Fibroblast of lung (primary cell): ENCODE measurements at regions not wholly inside any gene's neighbourhood (a gene's known extent, or its start where the extent isn't known, plus 50 kb on each side); places are given as distances from the start of the nearest gene placed in this dataset.

Experiments
- DNase-seq, 2 donors: peaks; one replicate each; pipeline versions ENCODE4 v3.0.0 to v3.0.0-alpha.2; 2010; ENCODE audit warnings: low read depth in 2 of 2
- H2AFZ ChIP-seq: 2 replicates; pipeline ENCODE4 v1.5.1; 2012; ENCODE audit warnings: low read length, control low read depth, inconsistent platforms
- H3K27ac ChIP-seq: 2 replicates; pipeline ENCODE4 v1.5.1; 2011; ENCODE audit warnings: low read length, control low read depth; ENCODE audit not compliant: insufficient read depth
- H3K27me3 ChIP-seq: 2 replicates; pipeline ENCODE4 v1.5.1; 2011; ENCODE audit warnings: mild to moderate bottlenecking, low read length; ENCODE audit not compliant: control insufficient read depth, insufficient read depth
- H3K36me3 ChIP-seq: 2 replicates; pipeline ENCODE4 v1.5.1; 2011; ENCODE audit warnings: low read length; ENCODE audit not compliant: control insufficient read depth, insufficient read depth
- H3K4me1 ChIP-seq: 2 replicates; pipeline ENCODE4 v1.5.1; 2011; ENCODE audit warnings: low read length; ENCODE audit not compliant: control insufficient read depth, insufficient read depth; ENCODE audit errors: extremely low read depth
- H3K4me2 ChIP-seq: 2 replicates; pipeline ENCODE4 v1.5.1; 2011; ENCODE audit warnings: low read length, control low read depth; ENCODE audit not compliant: insufficient read depth; ENCODE audit errors: extremely low read depth
- H3K4me3 ChIP-seq, 4 experiments: fragments of 200-600 bp in 1 of 4; sonication (generic) in 1 of 4; replicated peaks in 1 of 4; 2 replicates each; pipeline ENCODE4 v1.5.1; 2011 to 2016; ENCODE audit warnings: low read length in 4 of 4, low read depth in 3 of 4, mild to moderate bottlenecking in 3 of 4, control low read depth in 2 of 4, inconsistent platforms in 1 of 4, mixed read lengths in 1 of 4; ENCODE audit not compliant: insufficient read depth in 1 of 4; ENCODE audit errors: control extremely low read depth in 1 of 4
- H3K79me2 ChIP-seq: 2 replicates; pipeline ENCODE4 v1.5.1; 2012; ENCODE audit warnings: mild to moderate bottlenecking, low read length, inconsistent platforms; ENCODE audit not compliant: control insufficient read depth, insufficient read depth
- H3K9ac ChIP-seq: 2 replicates; pipeline ENCODE4 v1.5.1; 2011; ENCODE audit warnings: mild to moderate bottlenecking, low read length, control low read depth; ENCODE audit not compliant: insufficient read depth
- H3K9me3 ChIP-seq: 2 replicates; pipeline ENCODE4 v1.5.1; 2012; ENCODE audit warnings: low read depth, low read length; ENCODE audit not compliant: control insufficient read depth, insufficient read depth
- H4K20me1 ChIP-seq: 2 replicates; pipeline ENCODE4 v1.5.1; 2011; ENCODE audit warnings: low read length; ENCODE audit not compliant: control insufficient read depth, insufficient read depth; ENCODE audit errors: extremely low read depth
- CTCF ChIP-seq, 2 donors: IDR thresholded peaks in 1 of 2; conservative IDR thresholded peaks in 1 of 2; 1 replicate in 1 of 2; 2 replicates in 1 of 2; pipeline ENCODE4 v1.5.1; 2011 to 2012; ENCODE audit warnings: low read length in 2 of 2, control low read depth in 1 of 2, inconsistent platforms in 1 of 2, low read depth in 1 of 2, mild to moderate bottlenecking in 1 of 2
- EZH2 ChIP-seq: IDR thresholded peaks from 2 replicates; pipeline ENCODE4 v1.5.1; 2012; ENCODE audit warnings: low read length, control low read depth, mild to moderate bottlenecking; ENCODE audit errors: missing control alignments

DNA sequence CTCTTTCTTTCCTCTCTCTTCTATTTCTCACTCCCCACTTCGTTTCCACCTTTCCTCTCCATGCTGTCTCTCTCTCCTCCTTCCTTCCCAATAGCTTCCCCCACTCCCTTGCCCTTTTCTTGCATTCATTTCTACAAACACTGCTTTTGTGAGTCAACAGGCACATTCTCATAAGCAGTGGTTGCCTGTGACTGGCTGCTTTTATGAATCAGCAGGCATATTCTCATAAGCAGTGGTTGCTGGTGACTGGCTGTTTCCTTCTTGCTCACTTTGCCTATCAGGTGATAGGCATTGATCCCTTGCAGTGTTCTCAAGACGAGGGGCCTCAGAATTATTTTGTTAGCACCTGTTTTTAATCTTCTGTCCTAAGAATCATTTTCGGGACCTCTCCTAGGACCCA, 116.1 kb upstream of the ACTBL2 start:
- H3K27me3 ChIP-seq = no peaks in the 10 kb centered on the region
- H2AFZ ChIP-seq = no peak overlapping the region

DNA sequence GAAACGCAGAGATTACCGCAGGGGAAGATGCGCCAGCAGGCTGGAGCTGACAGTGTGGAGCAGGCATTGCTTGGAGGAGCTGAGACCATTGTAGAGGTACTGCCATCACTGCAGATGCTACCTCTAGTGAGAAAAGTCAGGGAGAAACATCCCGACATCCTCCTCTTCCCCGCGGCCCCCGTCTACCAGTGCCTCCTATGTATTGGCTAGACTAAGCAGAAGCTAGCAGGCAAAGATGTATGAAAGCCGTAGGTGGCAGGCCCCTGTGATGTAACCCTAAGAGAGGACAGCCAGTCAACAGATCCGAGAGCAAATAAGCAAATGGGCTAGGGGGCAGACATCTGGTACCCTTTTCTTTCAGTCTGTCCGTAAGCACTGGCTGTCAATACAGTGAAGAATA, 115.5 kb upstream of the ACTBL2 start:
- Histone ChIP-seq H3K27me3 (no peaks in the 10 kb centered on the region), H3K9ac (no peak overlapping the region), H2AFZ (no peak overlapping the region), H3K4me1 (peaks cover 2% of the 10 kb centered on the region), H3K36me3 (no peaks in the 10 kb centered on the region), H3K4me3 (no peak overlapping the region), H4K20me1 (no peaks in the 10 kb centered on the region), H3K27ac (no peak overlapping the region), H3K79me2 (no peaks in the 10 kb centered on the region), H3K9me3 (no peaks in the 10 kb centered on the region), H3K4me2 (no peak overlapping the region)
- TF ChIP-seq CTCF (conservative IDR thresholded peaks at IDR 0.05 in 1 of 2, IDR thresholded peaks at IDR 0.05 in 1 of 2; ENCODE audit: low read depth in 1 of 2, low read length in 2 of 2) = no peak
- TF ChIP-seq EZH2 = no peak
- DNase-seq = no peak

More for the DNA sequence above, 116.1 kb upstream of the ACTBL2 start:
- no peak overlapping the region for H3K27ac ChIP-seq
- no peak overlapping the region for H3K4me3 ChIP-seq
- peak; percentile 69 to 90 for DNase-seq
- H3K9ac ChIP-seq = no peak overlapping the region
- peaks cover 2% of the 10 kb centered on the region for H3K4me1 ChIP-seq
- H3K9me3 ChIP-seq = no peaks in the 10 kb centered on the region
- no peaks in the 10 kb centered on the region for H3K36me3 ChIP-seq
- no peaks in the 10 kb centered on the region for H4K20me1 ChIP-seq
- no peaks in the 10 kb centered on the region for H3K79me2 ChIP-seq
- TF ChIP-seq CTCF (conservative IDR thresholded peaks at IDR 0.05 in 1 of 2, IDR thresholded peaks at IDR 0.05 in 1 of 2; ENCODE audit: low read depth in 1 of 2, low read length in 2 of 2) (no peak), EZH2 (no peak)
- no peak overlapping the region for H3K4me2 ChIP-seq

- H2AFZ ChIP-seq = no peak overlapping the region
- no peak for DNase-seq
Measured at GRCh38 chr5:57595523-57595991, 112.9 kb upstream of the ACTBL2 start.

More at GRCh38 chr5:57595523-57595991, 112.9 kb upstream of the ACTBL2 start:
- Histone ChIP-seq H3K4me3 (no peak overlapping the region), H3K9me3 (no peaks in the 10 kb centered on the region), H3K4me2 (no peak overlapping the region), H3K4me1 (peaks cover 2% of the 10 kb centered on the region), H3K9ac (no peak overlapping the region), H4K20me1 (no peaks in the 10 kb centered on the region), H3K27me3 (no peaks in the 10 kb centered on the region), H3K79me2 (no peaks in the 10 kb centered on the region), H3K36me3 (no peaks in the 10 kb centered on the region), H3K27ac (no peak overlapping the region)
- TF ChIP-seq CTCF (conservative IDR thresholded peaks at IDR 0.05 in 1 of 2, IDR thresholded peaks at IDR 0.05 in 1 of 2; ENCODE audit: low read depth in 1 of 2, low read length in 2 of 2) (no peak), EZH2 (no peak)
